GM21737 (cell line): ENCODE measurements at regions not wholly inside any gene's neighbourhood (a gene's known extent, or its start where the extent isn't known, plus 50 kb on each side); places are given as distances from the start of the nearest gene placed in this dataset.

ENCODE experiments used
- ATAC-seq: cut with Tn5 transposase; IDR thresholded peaks from one replicate; pipeline ENCODE4 v1.9.1; 2021; ENCODE audit warnings: mild to moderate bottlenecking, moderate library complexity; ENCODE audit not compliant: unreplicated experiment

GRCh38 chr3:117726776-117727175 lies 1017.2 kb downstream of the TUSC7 start:
- ATAC-seq, result no peak

- no peak for ATAC-seq
These were observed 1018.6 kb downstream of the TUSC7 start for GRCh38 chr3:117728226-117728625.

GRCh38 chr3:117734496-117734895 lies 1024.9 kb downstream of the TUSC7 start:
- no peak for ATAC-seq

GRCh38 chr3:117735481-117736101 lies 1026.0 kb downstream of the TUSC7 start:
- no peak for ATAC-seq

- no peak for ATAC-seq
These were observed 1027.3 kb downstream of the TUSC7 start for GRCh38 chr3:117736846-117737245.

GRCh38 chr3:117743993-117744392 lies 1034.4 kb downstream of the TUSC7 start:
- no peak for ATAC-seq

- no peak for ATAC-seq
These were observed 1035.4 kb downstream of the TUSC7 start for GRCh38 chr3:117744935-117745334.

- ATAC-seq, result no peak
These were observed 1035.9 kb downstream of the TUSC7 start for GRCh38 chr3:117745516-117745915.

- no peak for ATAC-seq
These were observed 1036.5 kb downstream of the TUSC7 start for GRCh38 chr3:117746066-117746465.

GRCh38 chr3:117748131-117748530 lies 1038.6 kb downstream of the TUSC7 start:
- ATAC-seq, result no peak

- no peak for ATAC-seq
These were observed 1041.2 kb downstream of the TUSC7 start for GRCh38 chr3:117750674-117751269.

- ATAC-seq, result no peak
These were observed 1042.1 kb downstream of the TUSC7 start for GRCh38 chr3:117751651-117752050.

GRCh38 chr3:117752984-117753717 lies 1043.6 kb downstream of the TUSC7 start:
- ATAC-seq, result no peak

- no peak for ATAC-seq
These were observed 1044.5 kb downstream of the TUSC7 start for GRCh38 chr3:117754058-117754457.

GRCh38 chr3:117754841-117755240 lies 1045.3 kb downstream of the TUSC7 start:
- ATAC-seq, result no peak

GRCh38 chr3:117756563-117756962 lies 1047.0 kb downstream of the TUSC7 start:
- no peak for ATAC-seq

- ATAC-seq, result no peak
These were observed 1052.4 kb downstream of the TUSC7 start for GRCh38 chr3:117761703-117762620.

- ATAC-seq, result no peak
These were observed 1053.0 kb downstream of the TUSC7 start for GRCh38 chr3:117762621-117763037.

GRCh38 chr3:117763561-117763960 lies 1054.0 kb downstream of the TUSC7 start:
- ATAC-seq, result no peak

GRCh38 chr3:117768581-117768980 lies 1059.0 kb downstream of the TUSC7 start:
- ATAC-seq, result no peak

GRCh38 chr3:117774130-117774529 lies 1064.6 kb downstream of the TUSC7 start:
- no peak for ATAC-seq
